Thymus (tissue), 11 donors: ENCODE measurements at regions not wholly inside any gene's neighbourhood (a gene's known extent, or its start where the extent isn't known, plus 50 kb on each side); places are given as distances from the start of the nearest gene placed in this dataset.
"Not testable (repeated sequence)": the region's sequence is repeated elsewhere in the genome, so short reads cannot be mapped to it uniquely, and the experiment has no call there.

Source experiments
- DNase-seq, 9 donors: peaks; one replicate each; pipeline ENCODE4 v3.0.0-alpha.2; 2013; ENCODE audit warnings: low spot score in 9 of 9, low read depth in 6 of 9, missing footprints in 1 of 9
- H3K27ac ChIP-seq, 2 donors: one replicate each; pipeline ENCODE4 v1.5.1; 2013; ENCODE audit warnings: control low read depth in 1 of 2, low read depth in 1 of 2, low read length in 1 of 2, mild to moderate bottlenecking in 1 of 2, moderate library complexity in 1 of 2
- H3K27me3 ChIP-seq, 2 donors: one replicate each; pipeline ENCODE4 v1.5.1; 2013; ENCODE audit warnings: low read length in 1 of 2; ENCODE audit not compliant: control insufficient read depth in 2 of 2, insufficient read depth in 1 of 2
- H3K36me3 ChIP-seq, 2 donors: one replicate each; pipeline ENCODE4 v1.5.1; 2013; ENCODE audit warnings: low read length in 1 of 2, mild to moderate bottlenecking in 1 of 2, moderate library complexity in 1 of 2; ENCODE audit not compliant: control insufficient read depth in 2 of 2, insufficient read depth in 2 of 2
- H3K4me1 ChIP-seq, 2 donors: one replicate each; pipeline ENCODE4 v1.5.1; 2013; ENCODE audit warnings: low read length in 2 of 2; ENCODE audit not compliant: control insufficient read depth in 2 of 2, insufficient read depth in 2 of 2
- H3K4me3 ChIP-seq, 2 donors: one replicate each; pipeline ENCODE4 v1.5.1; 2013; ENCODE audit warnings: low read length in 2 of 2, control low read depth in 1 of 2, mild to moderate bottlenecking in 1 of 2
- H3K9me3 ChIP-seq, 2 donors: one replicate each; pipeline ENCODE4 v1.5.1; 2013; ENCODE audit warnings: low read length in 1 of 2, mild to moderate bottlenecking in 1 of 2; ENCODE audit not compliant: control insufficient read depth in 2 of 2, insufficient read depth in 1 of 2
- WGBS: extraction: QIAGEN DNeasy Blood & Tissue Kit; methylation state at CpG from one replicate; pipeline ENCODE4 v1.1.7; 2013; 5-methylcytosine and 5-hydroxymethylcytosine counted together
- donor health status: healthy.

DNA sequence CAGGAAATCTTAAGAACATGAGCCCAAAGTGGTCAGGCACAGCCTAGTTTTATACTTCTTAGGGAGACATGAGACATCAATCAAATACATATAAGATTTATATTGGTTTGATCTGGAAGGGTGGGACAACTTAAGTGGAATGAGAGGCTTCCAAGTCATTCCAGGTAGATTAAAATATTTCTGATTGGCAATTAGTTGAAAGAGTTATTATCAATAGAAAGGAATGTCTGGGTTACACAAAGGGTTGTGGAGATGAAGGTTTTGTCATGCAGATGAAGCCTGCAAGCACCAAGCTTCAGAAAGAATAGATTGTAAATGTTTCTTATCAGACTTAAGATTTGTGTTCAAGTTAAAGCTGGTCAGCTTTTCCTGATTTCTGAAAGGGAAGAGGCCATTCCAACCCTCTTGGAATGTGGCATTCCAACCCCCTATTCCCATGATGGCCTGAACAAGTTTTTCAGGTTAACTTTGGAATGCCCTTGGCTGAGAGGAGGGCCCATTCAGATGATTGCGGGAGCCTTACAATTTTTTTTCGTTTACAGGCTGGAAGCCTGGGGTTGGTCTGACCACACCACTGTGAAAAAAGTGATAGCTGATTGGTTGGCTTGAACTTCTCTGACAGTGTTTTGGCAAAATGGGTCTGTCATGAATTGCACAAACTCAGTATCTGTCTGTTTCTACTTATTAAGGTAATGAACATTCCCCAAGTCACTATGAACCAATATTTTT is 245.6 kb upstream of the RAI14 start:
- no peaks in the 10 kb centered on the region for H3K9me3 ChIP-seq

DNA sequence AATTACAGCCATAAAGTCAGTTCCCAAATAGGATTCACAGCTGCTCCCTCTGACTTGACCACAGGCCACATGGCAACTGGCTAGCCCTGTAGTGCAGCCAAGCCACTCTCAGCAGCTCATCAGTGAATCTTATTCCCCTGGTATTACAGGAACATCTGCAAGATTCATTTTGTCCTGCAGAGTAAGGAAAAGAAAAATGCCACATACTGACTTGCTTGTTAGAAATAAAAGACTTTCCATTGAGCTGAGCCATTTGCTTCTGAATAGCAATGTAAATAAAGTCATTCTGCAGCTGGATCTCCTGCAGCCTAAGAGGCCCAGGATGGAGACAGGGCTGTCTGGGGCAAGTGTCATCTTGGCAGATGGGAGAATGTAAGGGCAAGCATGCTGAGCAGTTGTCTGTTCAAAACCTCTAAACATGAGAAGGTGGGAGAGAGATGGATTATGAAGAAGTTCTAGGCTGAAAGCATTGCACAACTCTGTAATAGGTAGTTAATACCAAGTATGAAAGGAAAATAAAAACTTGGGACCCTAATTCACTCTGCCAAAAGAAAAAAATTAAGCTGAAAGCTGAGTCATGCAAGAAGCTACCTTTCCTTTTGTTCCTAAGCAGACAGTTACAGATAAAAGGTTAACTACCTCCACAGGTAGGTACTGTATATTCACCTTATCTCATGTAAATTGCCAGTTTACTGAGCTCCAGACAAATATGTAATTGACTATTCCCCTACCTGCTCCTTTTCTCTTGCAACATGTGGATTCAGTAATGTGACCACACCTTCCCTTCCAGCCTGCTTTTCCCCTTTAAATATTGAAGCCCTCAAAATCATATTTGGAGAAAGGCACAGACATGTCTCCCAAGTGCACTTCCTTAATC is 244.4 kb upstream of the RAI14 start:
- Histone ChIP-seq H3K27me3 (no peaks in the 10 kb centered on the region), H3K27ac (no peak overlapping the region), H3K4me3 (no peak overlapping the region), H3K36me3 (no peaks in the 10 kb centered on the region), H3K9me3 (no peaks in the 10 kb centered on the region), H3K4me1 (no peaks in the 10 kb centered on the region)
- no peak for DNase-seq

More for the DNA sequence above, 245.6 kb upstream of the RAI14 start:
- WGBS: 73% methylated on average over 2 of the region's 2 CpGs
- Histone ChIP-seq H3K4me1 (no peaks in the 10 kb centered on the region), H3K4me3 (no peak overlapping the region), H3K27me3 (no peaks in the 10 kb centered on the region), H3K36me3 (no peaks in the 10 kb centered on the region), H3K27ac (no peak overlapping the region)
- no peak for DNase-seq

DNA sequence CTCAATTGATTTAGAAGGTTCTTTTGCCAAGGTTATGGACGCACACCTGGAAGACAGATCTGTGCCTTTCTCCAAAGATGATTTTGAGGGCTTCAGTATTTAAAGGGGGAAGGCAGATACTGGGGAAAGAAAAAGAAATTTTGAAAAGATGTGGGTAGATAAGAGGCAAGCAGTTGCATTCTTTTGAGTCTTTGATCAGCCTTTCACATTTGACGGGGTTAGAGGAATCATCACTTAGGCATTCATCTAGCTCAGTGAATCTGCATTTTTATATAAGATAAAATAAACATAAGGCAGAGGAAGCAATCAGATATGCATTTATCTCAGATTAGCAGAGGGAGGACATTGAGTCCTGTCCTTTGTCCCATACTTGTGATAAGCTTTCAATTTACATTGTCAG is 243.4 kb upstream of the RAI14 start:
- Histone ChIP-seq H3K4me3 (no peak overlapping the region), H3K4me1 (no peaks in the 10 kb centered on the region), H3K27ac (no peak overlapping the region), H3K27me3 (no peaks in the 10 kb centered on the region), H3K36me3 (no peaks in the 10 kb centered on the region), H3K9me3 (no peaks in the 10 kb centered on the region)
- WGBS: 66% methylated on average over 2 of the region's 2 CpGs
- DNase-seq: no peak

DNA sequence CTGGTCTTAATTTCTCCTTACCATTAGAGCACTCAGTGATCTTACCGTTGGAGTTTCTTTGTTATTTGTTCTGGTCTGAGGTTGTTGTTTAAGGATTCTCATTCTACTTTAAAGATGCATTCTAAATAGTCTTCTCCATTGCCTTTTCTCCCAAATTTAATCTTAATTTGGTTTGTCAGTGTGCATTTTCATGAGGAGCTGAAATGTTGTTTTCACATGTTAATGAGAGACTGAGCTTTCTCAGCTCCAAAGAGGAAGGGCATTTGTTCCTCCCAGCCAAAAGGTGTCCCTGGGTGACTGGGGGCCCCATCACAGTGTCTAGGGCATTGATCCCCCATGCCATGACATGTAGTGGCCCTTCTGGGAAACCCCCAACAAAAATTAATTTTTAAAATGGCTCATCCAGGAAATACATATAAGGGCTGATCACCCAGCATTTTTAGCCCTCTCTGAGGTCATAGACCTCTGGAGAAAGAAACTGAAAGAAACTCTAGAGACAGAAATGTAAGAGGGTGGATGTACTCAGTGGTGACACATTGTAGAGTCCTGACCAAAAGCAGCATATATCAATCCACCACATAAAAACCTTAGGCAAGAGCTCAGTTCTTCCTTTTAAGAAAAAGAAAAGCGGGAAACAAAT is 240.4 kb upstream of the RAI14 start:
- Histone ChIP-seq H3K27me3 (no peaks in the 10 kb centered on the region), H3K9me3 (no peaks in the 10 kb centered on the region), H3K4me3 (no peak overlapping the region), H3K4me1 (no peaks in the 10 kb centered on the region), H3K27ac (no peak overlapping the region), H3K36me3 (no peaks in the 10 kb centered on the region)
- no peak for DNase-seq
- WGBS: 64% methylated on average over 2 of the region's 2 CpGs

DNA sequence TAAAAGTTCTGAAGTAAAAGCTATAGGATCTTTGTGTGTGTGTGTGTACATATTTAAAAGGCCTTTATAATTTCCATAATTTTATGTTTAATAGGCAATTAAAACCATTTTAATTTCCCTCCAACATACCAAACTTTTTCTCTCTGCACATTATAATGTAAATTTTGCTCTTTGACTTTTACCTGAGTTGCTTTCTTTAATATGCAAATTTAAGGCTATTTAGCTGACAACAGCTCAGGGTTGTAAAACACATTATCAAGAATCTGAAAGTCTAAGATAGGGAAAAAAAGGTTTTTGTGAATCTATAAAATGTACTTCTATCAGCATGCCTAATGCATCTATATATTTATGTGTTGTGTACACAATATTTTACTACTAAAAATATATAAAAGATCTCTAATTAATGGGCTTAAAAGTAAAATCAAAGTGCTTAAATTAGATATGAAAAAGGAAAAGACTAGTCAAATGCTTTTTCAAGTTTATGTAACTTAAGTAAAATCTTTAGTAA is 239.6 kb upstream of the RAI14 start:
- no peaks in the 10 kb centered on the region for H3K36me3 ChIP-seq
- no peak for DNase-seq
- H3K27me3 ChIP-seq: no peaks in the 10 kb centered on the region
- H3K4me1 ChIP-seq: no peaks in the 10 kb centered on the region
- H3K27ac ChIP-seq: no peak overlapping the region
- H3K9me3 ChIP-seq: no peaks in the 10 kb centered on the region
- no peak overlapping the region for H3K4me3 ChIP-seq

DNA sequence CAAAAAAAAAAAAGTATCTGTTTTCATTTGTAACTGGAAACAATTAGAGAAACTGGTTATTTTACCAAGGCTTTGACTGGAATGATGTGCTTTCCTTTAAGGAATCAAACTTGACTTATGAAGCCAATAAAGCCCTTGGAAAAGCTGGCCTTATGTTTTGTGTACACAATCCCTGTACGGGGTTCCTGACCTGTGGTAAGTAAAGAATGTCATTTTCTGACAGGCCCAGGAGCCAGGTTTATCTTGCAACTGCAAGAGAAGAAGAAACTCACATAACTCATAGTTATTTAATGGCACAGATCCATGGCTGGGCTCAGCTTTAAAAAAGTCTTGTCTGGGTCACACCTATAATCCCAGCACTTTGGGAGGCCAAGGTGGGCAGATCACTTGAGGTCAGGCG is 235.9 kb upstream of the RAI14 start:
- H3K4me3 ChIP-seq: not testable (repeated sequence)

DNA sequence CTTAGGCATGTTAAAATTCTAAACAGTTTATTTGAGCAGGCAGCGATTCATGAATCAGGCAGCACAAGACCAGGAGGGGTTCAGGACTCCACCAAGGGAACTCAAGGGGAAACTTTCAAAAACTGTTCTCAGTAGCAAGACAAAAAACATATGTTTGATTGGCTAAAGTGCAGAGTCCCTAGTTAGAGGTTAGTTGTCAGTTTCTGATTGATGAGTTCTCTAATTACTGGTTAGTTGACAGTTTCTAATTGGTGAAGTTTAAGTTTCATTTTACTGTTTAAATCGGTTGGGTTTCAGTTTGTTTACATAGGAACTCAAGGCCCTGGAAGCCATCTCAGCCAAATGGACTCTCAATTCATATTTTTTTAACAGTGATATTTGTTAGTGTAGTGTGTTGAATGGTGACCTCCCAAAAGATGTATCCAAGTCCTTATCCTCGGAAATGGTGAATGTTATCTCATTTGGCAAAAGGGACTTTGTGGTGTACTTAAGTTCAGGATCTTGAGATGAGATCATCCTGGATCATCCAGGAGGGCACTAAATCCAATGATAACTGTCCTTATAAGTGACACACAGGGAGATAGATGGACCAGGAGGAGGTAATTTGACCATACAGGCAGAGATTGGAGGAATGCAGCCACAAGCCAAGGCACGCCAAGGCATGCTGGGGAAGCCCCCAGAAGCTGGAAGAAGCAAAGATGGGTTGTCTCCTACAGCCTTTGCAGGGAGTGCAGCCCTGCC is 219.2 kb upstream of the RAI14 start:
- Histone ChIP-seq H3K27ac (no peak overlapping the region), H3K36me3 (no peaks in the 10 kb centered on the region), H3K4me3 (no peak overlapping the region), H3K4me1 (no peaks in the 10 kb centered on the region), H3K9me3 (no peaks in the 10 kb centered on the region), H3K27me3 (no peaks in the 10 kb centered on the region)
- 95% methylated on average over 4 of the region's 4 CpGs for WGBS
- no peak for DNase-seq

More for the DNA sequence above, 235.9 kb upstream of the RAI14 start:
- not testable (repeated sequence) for H3K27me3 ChIP-seq, H3K4me1 ChIP-seq, H3K27ac ChIP-seq, H3K36me3 ChIP-seq, H3K9me3 ChIP-seq, DNase-seq
- WGBS: 84% methylated on average over 2 of the region's 2 CpGs

DNA sequence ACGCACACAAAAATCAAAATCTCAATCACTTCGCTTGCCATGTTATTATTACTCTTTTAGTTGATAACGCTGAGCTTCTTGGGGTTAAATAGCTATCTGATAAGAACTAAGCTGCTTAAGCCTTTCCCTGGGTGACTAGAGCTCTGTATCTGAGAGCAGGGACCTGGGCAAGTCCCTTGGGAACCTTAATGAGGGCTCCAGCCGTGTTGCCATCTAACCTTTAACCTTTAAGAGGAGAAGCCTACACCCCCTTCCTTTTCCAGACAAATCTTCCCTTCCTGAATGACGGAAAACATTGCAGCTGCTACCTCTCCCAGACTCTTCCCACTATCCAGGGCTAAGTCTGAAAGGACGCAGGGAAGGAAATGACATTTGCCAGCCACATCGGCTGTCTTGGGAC is 216.5 kb upstream of the RAI14 start:
- H3K4me3 ChIP-seq: no peak overlapping the region
- no peaks in the 10 kb centered on the region for H3K36me3 ChIP-seq
- no peaks in the 10 kb centered on the region for H3K27me3 ChIP-seq
- H3K27ac ChIP-seq: no peak overlapping the region
- no peaks in the 10 kb centered on the region for H3K4me1 ChIP-seq
- no peaks in the 10 kb centered on the region for H3K9me3 ChIP-seq
- DNase-seq: no peak
- WGBS: 83% methylated on average over 7 of the region's 7 CpGs
